Right lobe of liver (tissue), 6 donors: ENCODE measurements at regions not wholly inside any gene's neighbourhood (a gene's known extent, or its start where the extent isn't known, plus 50 kb on each side); places are given as distances from the start of the nearest gene placed in this dataset.
"Not testable (repeated sequence)": the region's sequence is repeated elsewhere in the genome, so short reads cannot be mapped to it uniquely, and the experiment has no call there.

ENCODE experiments used
- ATAC-seq, 4 donors: fragments of 200-7000 bp; cut with Tn5 transposase; one replicate each; pipeline ENCODE4 v1.9.1; 2020; ENCODE audit warnings: mild to moderate bottlenecking in 4 of 4, moderate library complexity in 4 of 4
- DNase-seq, 3 donors: peaks; one replicate each; pipeline ENCODE4 v3.0.0-alpha.2; 2020
- H3K27ac ChIP-seq, 3 donors: fragments of 200-600 bp; one replicate each; pipeline ENCODE4 v1.8.0; 2022
- H3K27me3 ChIP-seq, 2 donors: fragments of 200-600 bp; one replicate each; pipeline ENCODE4 v1.8.0; 2022
- H3K36me3 ChIP-seq, 4 donors: fragments of 200-600 bp; sonication (generic) in 1 of 4; one replicate each; pipeline versions ENCODE4 v1.5.1 to v1.8.0; 2017 to 2022; ENCODE audit warnings: control low read depth in 1 of 4
- H3K4me1 ChIP-seq, 4 donors: fragments of 200-600 bp; sonication (generic) in 1 of 4; one replicate each; pipeline versions ENCODE4 v1.5.1 to v1.8.0; 2017 to 2022; ENCODE audit warnings: control low read depth in 1 of 4
- H3K4me3 ChIP-seq, 3 donors: fragments of 200-600 bp; one replicate each; pipeline ENCODE4 v1.8.0; 2022
- H3K9me3 ChIP-seq, 4 donors: fragments of 200-600 bp; sonication (generic) in 1 of 4; one replicate each; pipeline versions ENCODE4 v1.5.1 to v1.8.0; 2017 to 2022; ENCODE audit warnings: control low read depth in 1 of 4
- POLR2A ChIP-seq: fragments of 450-650 bp; IDR thresholded peaks from one replicate; pipeline ENCODE4 v1.6.1; 2017; ENCODE audit warnings: antibody characterized with exemption, mild to moderate bottlenecking
- WGBS: methylation state at CpG from one replicate; pipeline ENCODE4 v1.1.6; 2018; ENCODE audit warnings: low coverage, low lambda C conversion rate; ENCODE audit not compliant: insufficient coverage; ENCODE audit errors: missing lambda C conversion rate; 5-methylcytosine and 5-hydroxymethylcytosine counted together
- intact Hi-C, 2 donors: fragments of 100-400 bp; cut with DNase I; formaldehyde crosslinking; loops; one replicate each; pipeline versions ENCODE4 v1.11.2 to v1.14.1; 2022
- donor health status: DM: no; HTN: yes; CAD: no.
- donor health status: DM: no; HTN: no; CAD: no.
- donor health status: DM: no; HTN: no; CAD: no.
- donor health status: DM: no; HTN: yes; CAD: no.
- donor health status: DM: no; HTN: yes; CAD: no.

DNA sequence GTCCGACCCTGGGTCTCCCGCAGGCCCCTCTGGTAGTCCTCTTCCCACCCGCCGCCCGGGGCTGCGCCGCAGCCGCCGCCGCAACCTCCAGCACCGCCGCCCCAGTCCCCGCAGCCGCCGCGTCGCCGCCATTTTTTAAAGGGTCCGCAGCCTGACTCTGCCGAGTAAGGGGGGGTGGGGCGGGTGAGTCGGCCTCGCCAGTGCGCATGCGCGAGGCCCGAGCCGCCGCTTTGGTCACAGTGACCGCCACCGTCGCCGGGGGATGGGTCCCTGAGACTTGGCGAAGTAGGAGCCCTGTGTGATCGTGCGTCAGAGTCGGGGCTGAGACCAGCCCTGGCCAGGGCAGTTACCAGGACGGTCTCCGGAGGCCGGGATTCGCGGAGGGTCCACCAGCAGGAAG, 532.8 kb downstream of the FOXD4L4 start:
- ATAC-seq: peak; percentile 38 to 64 (median 46)
- H3K4me1 ChIP-seq, H3K9me3 ChIP-seq, intact Hi-C loops, H3K36me3 ChIP-seq, H3K27me3 ChIP-seq: not testable (repeated sequence)
- peak; percentile 71 for TF ChIP-seq POLR2A
- peak overlapping the region in 1 of 3 donors; percentile 70 for H3K27ac ChIP-seq
- 0% methylated on average over 1 of the region's 42 CpGs for WGBS
- peak in 2 of 3 donors; percentile 74 to 81 for DNase-seq
- peak overlapping the region; percentile 38 to 54 (median 53) for H3K4me3 ChIP-seq

DNA sequence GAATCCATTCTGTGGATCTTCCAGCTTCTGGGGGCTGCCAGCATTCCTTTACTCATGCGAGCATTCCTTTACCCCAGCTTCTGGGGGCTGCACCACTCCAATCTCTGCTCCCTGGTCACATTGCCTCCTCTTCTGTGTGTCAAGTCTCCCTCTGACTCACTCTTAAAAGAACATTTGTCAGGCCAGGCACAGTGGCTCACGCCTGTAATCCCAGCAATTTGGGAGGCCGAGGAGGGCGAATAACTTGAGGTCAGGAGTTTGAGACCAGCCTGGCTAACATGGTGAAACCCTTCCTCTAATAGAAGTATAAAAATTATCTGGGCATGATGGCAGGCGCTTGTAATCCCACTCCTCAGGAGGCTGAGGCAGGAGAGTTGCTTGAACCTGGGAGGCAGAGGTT, 541.9 kb downstream of the FOXD4L4 start:
- WGBS: 85% methylated on average over 4 of the region's 5 CpGs
- ATAC-seq, H3K27ac ChIP-seq, H3K4me1 ChIP-seq, intact Hi-C loops, H3K36me3 ChIP-seq, DNase-seq, H3K4me3 ChIP-seq, H3K27me3 ChIP-seq, H3K9me3 ChIP-seq: not testable (repeated sequence)
